Effector memory CD8-positive, alpha-beta T cell (primary cell): ENCODE measurements at regions not wholly inside any gene's neighbourhood (a gene's known extent, or its start where the extent isn't known, plus 50 kb on each side); places are given as distances from the start of the nearest gene placed in this dataset.

Experiments used
- ATAC-seq: fragments of 150-1000 bp; cut with Tn5 transposase; replicated peaks from 2 replicates; pipeline ENCODE4 v1.10.0; 2021; ENCODE audit warnings: mild to moderate bottlenecking, moderate library complexity
- DNase-seq, 3 experiments: peaks; one replicate each; pipeline ENCODE4 v3.0.0; 2021
- H3K27ac Mint-ChIP-seq, 2 donors: one replicate each; pipeline ENCODE4 v1.8.0; 2022; ENCODE audit warnings: mild to moderate bottlenecking in 2 of 2, mixed read lengths in 2 of 2, moderate library complexity in 2 of 2
- H3K27me3 Mint-ChIP-seq, 2 donors: one replicate each; pipeline ENCODE4 v1.8.0; 2022; ENCODE audit warnings: mixed read lengths in 2 of 2
- H3K36me3 Mint-ChIP-seq: one replicate; pipeline ENCODE4 v1.8.0; 2022; ENCODE audit warnings: mild to moderate bottlenecking, moderate library complexity, mixed read lengths; ENCODE audit not compliant: insufficient read depth
- H3K4me1 Mint-ChIP-seq, 2 donors: one replicate each; pipeline ENCODE4 v1.8.0; 2022; ENCODE audit warnings: low read depth in 2 of 2, mixed read lengths in 2 of 2
- H3K4me3 Mint-ChIP-seq, 2 donors: one replicate each; pipeline ENCODE4 v1.8.0; 2022; ENCODE audit warnings: mild to moderate bottlenecking in 2 of 2, mixed read lengths in 2 of 2, moderate library complexity in 2 of 2
- H3K9me3 Mint-ChIP-seq, 2 donors: one replicate each; pipeline ENCODE4 v1.8.0; 2022; ENCODE audit warnings: mixed read lengths in 2 of 2

GRCh38 chr6:21321076-21321475 is 272.5 kb upstream of the SOX4 start:
- no peaks in the 10 kb centered on the region for H3K4me1 Mint-ChIP-seq
- ATAC-seq = no peak
- H3K9me3 Mint-ChIP-seq = peaks cover 2 to 4% of the 10 kb centered on the region in 2 donors
- no peak overlapping the region for H3K4me3 Mint-ChIP-seq
- DNase-seq = no peak
- no peaks in the 10 kb centered on the region for H3K36me3 Mint-ChIP-seq
- H3K27me3 Mint-ChIP-seq = no peaks in the 10 kb centered on the region
- H3K27ac Mint-ChIP-seq = no peak overlapping the region

GRCh38 chr6:21321531-21321930 is 272.0 kb upstream of the SOX4 start:
- peaks cover 2 to 4% of the 10 kb centered on the region in 2 donors for H3K9me3 Mint-ChIP-seq
- no peaks in the 10 kb centered on the region for H3K36me3 Mint-ChIP-seq
- ATAC-seq (no peak), DNase-seq (no peak)
- H3K4me1 Mint-ChIP-seq = no peaks in the 10 kb centered on the region
- H3K27ac Mint-ChIP-seq = no peak overlapping the region
- no peak overlapping the region for H3K4me3 Mint-ChIP-seq
- no peaks in the 10 kb centered on the region for H3K27me3 Mint-ChIP-seq

- Mint-ChIP-seq H3K36me3 (no peaks in the 10 kb centered on the region), H3K4me1 (no peaks in the 10 kb centered on the region), H3K9me3 (peaks cover 2 to 4% of the 10 kb centered on the region in 2 donors), H3K4me3 (no peak overlapping the region), H3K27ac (no peak overlapping the region), H3K27me3 (no peaks in the 10 kb centered on the region)
- no peak for ATAC-seq
- DNase-seq = no peak
Measured at GRCh38 chr6:21323577-21323976, 270.0 kb upstream of the SOX4 start.

- Mint-ChIP-seq H3K4me1 (no peaks in the 10 kb centered on the region), H3K4me3 (no peak overlapping the region), H3K36me3 (no peaks in the 10 kb centered on the region), H3K9me3 (no peaks in the 10 kb centered on the region), H3K27ac (no peak overlapping the region), H3K27me3 (no peaks in the 10 kb centered on the region)
- ATAC-seq (no peak), DNase-seq (no peak)
Measured at GRCh38 chr6:21325201-21325856, 268.2 kb upstream of the SOX4 start.

GRCh38 chr6:21327326-21328112 is 266.0 kb upstream of the SOX4 start:
- DNase-seq = no peak
- H3K4me1 Mint-ChIP-seq = no peaks in the 10 kb centered on the region
- no peaks in the 10 kb centered on the region for H3K36me3 Mint-ChIP-seq
- H3K4me3 Mint-ChIP-seq = no peak overlapping the region
- H3K9me3 Mint-ChIP-seq = no peaks in the 10 kb centered on the region
- no peak for ATAC-seq
- no peaks in the 10 kb centered on the region for H3K27me3 Mint-ChIP-seq
- no peak overlapping the region for H3K27ac Mint-ChIP-seq

GRCh38 chr6:21331235-21331634 is 262.3 kb upstream of the SOX4 start:
- no peaks in the 10 kb centered on the region for H3K4me1 Mint-ChIP-seq
- ATAC-seq = no peak
- no peaks in the 10 kb centered on the region for H3K36me3 Mint-ChIP-seq
- no peaks in the 10 kb centered on the region for H3K9me3 Mint-ChIP-seq
- H3K27ac Mint-ChIP-seq = no peak overlapping the region
- H3K27me3 Mint-ChIP-seq = no peaks in the 10 kb centered on the region
- no peak for DNase-seq
- no peak overlapping the region for H3K4me3 Mint-ChIP-seq

GRCh38 chr6:21332077-21332476 is 261.5 kb upstream of the SOX4 start:
- ATAC-seq (no peak), DNase-seq (no peak)
- Mint-ChIP-seq H3K4me3 (no peak overlapping the region), H3K9me3 (no peaks in the 10 kb centered on the region), H3K27me3 (no peaks in the 10 kb centered on the region), H3K27ac (no peak overlapping the region), H3K36me3 (no peaks in the 10 kb centered on the region), H3K4me1 (no peaks in the 10 kb centered on the region)

- Mint-ChIP-seq H3K4me1 (no peaks in the 10 kb centered on the region), H3K27me3 (no peaks in the 10 kb centered on the region), H3K4me3 (no peak overlapping the region), H3K27ac (no peak overlapping the region), H3K9me3 (no peaks in the 10 kb centered on the region), H3K36me3 (no peaks in the 10 kb centered on the region)
- ATAC-seq (no peak), DNase-seq (no peak)
Measured at GRCh38 chr6:21332660-21333059, 260.9 kb upstream of the SOX4 start.

GRCh38 chr6:21333715-21334114 is 259.8 kb upstream of the SOX4 start:
- H3K9me3 Mint-ChIP-seq = no peaks in the 10 kb centered on the region
- no peak overlapping the region for H3K27ac Mint-ChIP-seq
- no peak for ATAC-seq
- no peaks in the 10 kb centered on the region for H3K36me3 Mint-ChIP-seq
- DNase-seq = no peak
- no peaks in the 10 kb centered on the region for H3K4me1 Mint-ChIP-seq
- H3K4me3 Mint-ChIP-seq = no peak overlapping the region
- no peaks in the 10 kb centered on the region for H3K27me3 Mint-ChIP-seq

- Mint-ChIP-seq H3K27ac (no peak overlapping the region), H3K4me3 (no peak overlapping the region), H3K4me1 (no peaks in the 10 kb centered on the region), H3K36me3 (no peaks in the 10 kb centered on the region), H3K27me3 (peaks cover 0 to 4% of the 10 kb centered on the region in 2 donors), H3K9me3 (no peaks in the 10 kb centered on the region)
- DNase-seq = no peak
- no peak for ATAC-seq
Measured at GRCh38 chr6:21334651-21335050, 258.9 kb upstream of the SOX4 start.

GRCh38 chr6:21335591-21335990 is 258.0 kb upstream of the SOX4 start:
- Mint-ChIP-seq H3K9me3 (no peaks in the 10 kb centered on the region), H3K4me3 (no peak overlapping the region), H3K36me3 (no peaks in the 10 kb centered on the region), H3K27me3 (peaks cover 0 to 5% of the 10 kb centered on the region in 2 donors), H3K4me1 (no peaks in the 10 kb centered on the region), H3K27ac (no peak overlapping the region)
- DNase-seq = no peak
- no peak for ATAC-seq

GRCh38 chr6:21337263-21337662 is 256.3 kb upstream of the SOX4 start:
- H3K4me3 Mint-ChIP-seq = no peak overlapping the region
- H3K27me3 Mint-ChIP-seq = peaks cover 0 to 5% of the 10 kb centered on the region in 2 donors
- no peak for DNase-seq
- H3K4me1 Mint-ChIP-seq = no peaks in the 10 kb centered on the region
- ATAC-seq = no peak
- H3K9me3 Mint-ChIP-seq = no peaks in the 10 kb centered on the region
- no peak overlapping the region for H3K27ac Mint-ChIP-seq
- no peaks in the 10 kb centered on the region for H3K36me3 Mint-ChIP-seq

GRCh38 chr6:21340573-21340972 is 253.0 kb upstream of the SOX4 start:
- no peaks in the 10 kb centered on the region for H3K36me3 Mint-ChIP-seq
- no peak for ATAC-seq
- H3K27me3 Mint-ChIP-seq = peaks cover 0 to 11% of the 10 kb centered on the region in 2 donors
- no peak overlapping the region for H3K27ac Mint-ChIP-seq
- no peaks in the 10 kb centered on the region for H3K4me1 Mint-ChIP-seq
- H3K4me3 Mint-ChIP-seq = no peak overlapping the region
- H3K9me3 Mint-ChIP-seq = no peaks in the 10 kb centered on the region
- DNase-seq = no peak

GRCh38 chr6:21341910-21342309 is 251.6 kb upstream of the SOX4 start:
- peaks cover 0 to 11% of the 10 kb centered on the region in 2 donors for H3K27me3 Mint-ChIP-seq
- H3K4me1 Mint-ChIP-seq = no peaks in the 10 kb centered on the region
- no peaks in the 10 kb centered on the region for H3K36me3 Mint-ChIP-seq
- H3K27ac Mint-ChIP-seq = no peak overlapping the region
- ATAC-seq (no peak), DNase-seq (no peak)
- peaks cover 0 to 5% of the 10 kb centered on the region in 2 donors for H3K9me3 Mint-ChIP-seq
- no peak overlapping the region for H3K4me3 Mint-ChIP-seq
